ENCODE measurements at regions not wholly inside any gene's neighbourhood (a gene's known extent, or its start where the extent isn't known, plus 50 kb on each side); places are given as distances from the start of the nearest gene placed in this dataset.

DNA sequence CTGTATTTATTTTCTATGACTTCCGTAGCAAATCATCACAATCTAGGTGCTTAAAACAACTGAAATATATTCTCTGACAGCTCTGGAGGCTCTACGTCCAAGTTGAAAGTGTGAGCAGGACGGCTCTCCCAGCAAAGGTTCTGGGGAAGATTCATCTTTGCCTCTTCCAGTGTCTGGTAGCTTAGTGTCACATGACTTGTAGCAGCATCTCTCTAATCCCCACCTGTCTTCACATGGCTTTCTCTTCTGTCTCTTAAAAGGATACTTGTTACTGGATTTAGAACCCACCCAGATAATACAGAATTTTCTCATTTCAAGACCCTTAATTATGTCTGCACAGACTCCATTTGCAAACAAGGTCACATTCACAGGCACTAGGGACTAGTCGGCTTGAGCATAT lies 687.7 kb upstream of the RBFOX1 start:
- no peak for TF ChIP-seq EZH2 (IDR thresholded peaks at IDR 0.05)
- TF ChIP-seq POLR2AphosphoS5 (IDR thresholded peaks at IDR 0.05; ENCODE audit: borderline replicate concordance, low read depth, low read length), result no peak

Measured in SK-N-MC (cell line).